LNCAP (cell line): ENCODE measurements at regions not wholly inside any gene's neighbourhood (a gene's known extent, or its start where the extent isn't known, plus 50 kb on each side); places are given as distances from the start of the nearest gene placed in this dataset.

ENCODE experiments used
- TF ChIP-seq, protein P1 (sequence below): fragments of 450-650 bp; IDR thresholded peaks from 2 replicates; pipeline ENCODE4 v1.5.1; 2017; ENCODE audit warnings: mild to moderate bottlenecking

DNA sequence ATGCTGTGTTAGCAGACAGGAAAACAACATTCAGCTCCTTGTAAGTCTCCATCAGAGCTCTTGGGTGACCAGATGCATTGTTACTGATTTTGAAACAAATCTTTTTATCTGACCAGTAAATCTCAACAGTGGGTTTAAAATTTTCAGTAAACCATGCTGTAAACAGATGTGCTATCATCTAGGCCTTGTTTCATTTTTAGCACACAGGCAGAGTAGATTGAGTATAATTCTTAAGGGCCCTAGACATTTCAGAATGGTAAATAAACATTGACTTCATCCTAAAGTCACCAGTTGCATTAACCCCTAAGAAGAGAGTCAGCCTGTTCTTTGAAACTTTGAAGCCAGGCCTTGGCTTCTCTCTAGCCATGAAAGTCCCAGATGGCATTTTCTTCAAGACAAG lies 237.2 kb upstream of the BMP2 start:
- TF ChIP-seq, protein P1, sequence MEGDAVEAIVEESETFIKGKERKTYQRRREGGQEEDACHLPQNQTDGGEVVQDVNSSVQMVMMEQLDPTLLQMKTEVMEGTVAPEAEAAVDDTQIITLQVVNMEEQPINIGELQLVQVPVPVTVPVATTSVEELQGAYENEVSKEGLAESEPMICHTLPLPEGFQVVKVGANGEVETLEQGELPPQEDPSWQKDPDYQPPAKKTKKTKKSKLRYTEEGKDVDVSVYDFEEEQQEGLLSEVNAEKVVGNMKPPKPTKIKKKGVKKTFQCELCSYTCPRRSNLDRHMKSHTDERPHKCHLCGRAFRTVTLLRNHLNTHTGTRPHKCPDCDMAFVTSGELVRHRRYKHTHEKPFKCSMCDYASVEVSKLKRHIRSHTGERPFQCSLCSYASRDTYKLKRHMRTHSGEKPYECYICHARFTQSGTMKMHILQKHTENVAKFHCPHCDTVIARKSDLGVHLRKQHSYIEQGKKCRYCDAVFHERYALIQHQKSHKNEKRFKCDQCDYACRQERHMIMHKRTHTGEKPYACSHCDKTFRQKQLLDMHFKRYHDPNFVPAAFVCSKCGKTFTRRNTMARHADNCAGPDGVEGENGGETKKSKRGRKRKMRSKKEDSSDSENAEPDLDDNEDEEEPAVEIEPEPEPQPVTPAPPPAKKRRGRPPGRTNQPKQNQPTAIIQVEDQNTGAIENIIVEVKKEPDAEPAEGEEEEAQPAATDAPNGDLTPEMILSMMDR = no peak

- TF ChIP-seq, protein P1 = no peak
Measured at GRCh38 chr20:6525447-6526303, 241.8 kb upstream of the BMP2 start.

- TF ChIP-seq, protein P1 = no peak
Measured at GRCh38 chr20:6524305-6524704, 243.2 kb upstream of the BMP2 start.

- TF ChIP-seq, protein P1 = no peak
Measured at GRCh38 chr20:6519556-6519955, 247.9 kb upstream of the BMP2 start.

DNA sequence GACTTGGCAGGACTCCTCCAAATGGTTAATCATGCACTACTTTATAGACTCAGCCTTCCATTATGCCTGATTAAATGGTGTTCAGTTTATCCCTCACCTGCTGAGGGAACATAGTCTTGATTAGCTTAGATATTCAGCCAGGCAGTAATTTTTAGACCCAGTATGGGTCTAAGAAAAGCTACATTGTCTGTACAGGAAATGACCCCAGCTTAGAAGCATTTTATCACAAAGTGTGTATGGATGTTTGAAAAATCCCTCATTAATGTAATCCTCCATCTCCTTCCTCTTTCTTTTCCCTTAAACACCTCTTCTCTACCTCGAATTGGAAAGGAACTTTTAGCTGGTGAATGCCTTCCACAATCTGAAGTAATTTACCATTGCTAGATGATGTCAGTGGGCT lies 252.2 kb upstream of the BMP2 start:
- TF ChIP-seq, protein P1 = no peak

GRCh38 chr20:6513599-6513998 lies 253.9 kb upstream of the BMP2 start:
- TF ChIP-seq, protein P1 = no peak

DNA sequence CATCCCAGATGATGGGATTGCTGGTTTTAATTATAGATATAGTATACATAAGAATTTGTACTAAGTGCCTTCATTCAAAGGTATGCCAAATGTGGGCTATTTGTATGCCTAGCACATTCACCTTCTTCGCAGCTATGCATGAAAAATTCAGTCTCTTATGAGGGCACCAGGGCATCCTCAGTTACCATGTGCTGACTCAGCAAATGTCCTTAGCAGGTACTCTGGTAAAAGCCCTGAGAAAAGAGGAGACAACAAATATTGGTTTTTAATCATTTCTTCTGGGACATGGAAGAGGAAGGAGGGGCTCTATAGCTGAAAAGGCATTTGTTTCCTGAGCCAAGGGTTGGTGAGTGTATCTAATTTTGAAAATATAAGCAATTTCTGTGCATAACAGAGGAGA lies 258.1 kb upstream of the BMP2 start:
- TF ChIP-seq, protein P1 = no peak

- TF ChIP-seq, protein P1 = no peak
Measured at GRCh38 chr20:6506906-6507305, 260.6 kb upstream of the BMP2 start.
